Mesenchymal stem cell (in vitro differentiated cells and primary cell): ENCODE measurements at regions not wholly inside any gene's neighbourhood (a gene's known extent, or its start where the extent isn't known, plus 50 kb on each side); places are given as distances from the start of the nearest gene placed in this dataset.
A peak's percentile ranks its signal among the peaks of the same experiment; 100 is the strongest.
"Not testable (repeated sequence)": the region's sequence is repeated elsewhere in the genome, so short reads cannot be mapped to it uniquely, and the experiment has no call there.

Source experiments
- DNase-seq: peaks from one replicate; pipeline ENCODE4 v3.0.0-alpha.2; 2013
- H2AFZ ChIP-seq: one replicate; pipeline ENCODE4 v1.6.1; 2013; ENCODE audit warnings: low read depth, mild to moderate bottlenecking, control low read depth, inconsistent platforms, low read length, moderate library complexity
- H2AK5ac ChIP-seq: 2 replicates; pipeline ENCODE4 v1.6.1; 2013; ENCODE audit warnings: low read length, moderate library complexity, mild to moderate bottlenecking, inconsistent platforms; ENCODE audit not compliant: severe bottlenecking
- H2BK120ac ChIP-seq: one replicate; pipeline ENCODE4 v1.6.1; 2013; ENCODE audit warnings: low read depth, mild to moderate bottlenecking, inconsistent platforms, low read length, moderate library complexity
- H2BK12ac ChIP-seq, 2 experiments: one replicate each; pipeline ENCODE4 v1.6.1; 2013; ENCODE audit warnings: inconsistent platforms in 2 of 2, low read length in 2 of 2, mild to moderate bottlenecking in 2 of 2, moderate library complexity in 2 of 2, control low read depth in 1 of 2
- H2BK15ac ChIP-seq: one replicate; pipeline ENCODE4 v1.6.1; 2013; ENCODE audit warnings: mild to moderate bottlenecking, low read depth, inconsistent platforms; ENCODE audit not compliant: poor library complexity, severe bottlenecking
- H2BK5ac ChIP-seq: 2 replicates; pipeline ENCODE4 v1.6.1; 2013; ENCODE audit warnings: low read depth, mild to moderate bottlenecking, low read length, control low read depth, inconsistent platforms; ENCODE audit not compliant: poor library complexity, severe bottlenecking
- H3K14ac ChIP-seq, 2 experiments: one replicate each; pipeline ENCODE4 v1.6.1; 2013; ENCODE audit warnings: inconsistent platforms in 2 of 2, low read length in 2 of 2, control low read depth in 1 of 2, mild to moderate bottlenecking in 1 of 2, moderate library complexity in 1 of 2
- H3K18ac ChIP-seq, 2 experiments: one replicate each; pipeline ENCODE4 v1.6.1; 2013; ENCODE audit warnings: inconsistent platforms in 2 of 2, low read length in 2 of 2, control low read depth in 1 of 2, low read depth in 1 of 2, mild to moderate bottlenecking in 1 of 2
- H3K23ac ChIP-seq, 2 experiments: one replicate each; pipeline ENCODE4 v1.6.1; 2013; ENCODE audit warnings: inconsistent platforms in 2 of 2, low read length in 2 of 2, mild to moderate bottlenecking in 2 of 2, moderate library complexity in 2 of 2, control low read depth in 1 of 2
- H3K27ac ChIP-seq: 2 replicates; pipeline ENCODE4 v1.5.1; 2013; ENCODE audit warnings: mild to moderate bottlenecking, moderate library complexity, low read length, control low read depth, inconsistent platforms; ENCODE audit not compliant: poor library complexity, severe bottlenecking
- H3K27me3 ChIP-seq, 2 experiments: 2 replicates each; pipeline versions ENCODE4 v1.6.1 to v1.7.0; 2013; ENCODE audit warnings: low read length in 2 of 2, mild to moderate bottlenecking in 2 of 2, moderate library complexity in 2 of 2, control low read depth in 1 of 2, inconsistent platforms in 1 of 2; ENCODE audit not compliant: control insufficient read depth in 1 of 2, insufficient read depth in 1 of 2
- H3K36me3 ChIP-seq, 2 experiments: 2 replicates each; pipeline versions ENCODE4 v1.6.1 to v1.7.0; 2013; ENCODE audit warnings: low read length in 2 of 2, control low read depth in 1 of 2, inconsistent platforms in 1 of 2, low read depth in 1 of 2, mild to moderate bottlenecking in 1 of 2; ENCODE audit not compliant: insufficient read depth in 2 of 2, control insufficient read depth in 1 of 2
- H3K4ac ChIP-seq, 2 experiments: one replicate each; pipeline ENCODE4 v1.6.1; 2013; ENCODE audit warnings: inconsistent platforms in 2 of 2, low read length in 2 of 2, mild to moderate bottlenecking in 2 of 2, moderate library complexity in 2 of 2, control low read depth in 1 of 2, low read depth in 1 of 2
- H3K4me1 ChIP-seq: 2 replicates; pipeline ENCODE4 v1.6.1; 2013; ENCODE audit warnings: low read depth, low read length, control low read depth; ENCODE audit not compliant: control insufficient read depth, insufficient read depth
- H3K4me2 ChIP-seq: 2 replicates; pipeline ENCODE4 v1.6.1; 2013; ENCODE audit warnings: low read length, mild to moderate bottlenecking, inconsistent platforms; ENCODE audit not compliant: poor library complexity, severe bottlenecking
- H3K4me3 ChIP-seq, 2 experiments: 2 replicates each; pipeline versions ENCODE4 v1.5.1 to v1.7.0; 2013; ENCODE audit warnings: low read length in 2 of 2, mild to moderate bottlenecking in 2 of 2, control low read depth in 1 of 2, low read depth in 1 of 2; ENCODE audit not compliant: insufficient read depth in 1 of 2
- H3K79me1 ChIP-seq: replicated peaks from 2 replicates; pipeline ENCODE4 v1.6.1; 2013; ENCODE audit warnings: mild to moderate bottlenecking, control low read depth, low read length, inconsistent platforms; ENCODE audit not compliant: poor library complexity, severe bottlenecking
- H3K9ac ChIP-seq: 2 replicates; pipeline ENCODE4 v1.7.0; 2013; ENCODE audit warnings: mild to moderate bottlenecking, low read length, moderate library complexity
- H3K9me3 ChIP-seq: 2 replicates; pipeline ENCODE4 v1.7.0; 2013; ENCODE audit warnings: mild to moderate bottlenecking, low read length; ENCODE audit not compliant: control insufficient read depth
- H4K8ac ChIP-seq: one replicate; pipeline ENCODE4 v1.6.1; 2013; ENCODE audit warnings: inconsistent platforms, mild to moderate bottlenecking, low read length, moderate library complexity
- H4K91ac ChIP-seq: one replicate; pipeline ENCODE4 v1.6.1; 2013; ENCODE audit warnings: mild to moderate bottlenecking, low read length, inconsistent platforms
- WGBS: methylation state at CpG from one replicate; pipeline ENCODE4 v1.1.7; 2013; ENCODE audit warnings: mixed read lengths; 5-methylcytosine and 5-hydroxymethylcytosine counted together

DNA sequence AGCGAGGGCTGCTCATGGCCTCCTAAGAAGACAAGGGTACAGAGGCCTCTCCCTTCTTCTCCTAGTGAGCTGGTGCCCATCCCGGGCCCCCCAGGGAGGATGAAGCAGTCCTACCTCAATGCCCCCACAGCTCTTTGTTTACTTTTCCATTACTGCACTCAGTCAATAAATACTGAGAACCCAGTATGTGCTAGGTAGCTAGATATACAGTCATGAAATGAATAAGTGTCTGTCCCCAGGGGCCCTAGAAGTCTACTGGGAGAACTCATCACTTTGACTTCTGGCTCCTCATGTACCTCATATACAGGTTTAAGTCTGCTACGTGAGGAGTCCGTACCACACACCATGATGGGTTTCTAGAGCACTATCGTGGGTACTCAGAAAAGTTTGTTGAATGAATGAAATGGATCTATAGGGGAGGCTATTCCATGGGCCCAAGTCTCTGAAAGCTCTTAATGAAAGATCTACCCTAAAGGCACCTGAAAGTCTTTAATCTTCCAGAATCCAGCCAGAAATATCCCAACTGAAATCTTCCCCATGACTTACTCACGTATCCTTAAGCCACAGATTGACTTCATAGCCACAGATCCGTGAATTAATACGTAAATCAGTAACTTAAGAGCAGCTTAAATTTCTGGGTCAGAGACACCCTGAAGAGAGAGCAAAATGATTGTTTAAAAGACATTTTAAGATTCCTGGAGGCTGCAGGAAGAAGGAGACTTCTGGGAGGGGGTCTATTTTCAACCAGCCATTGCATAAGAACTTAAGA is 51.6 kb upstream of the POMP start:
- 100% methylated on average over 6 of the region's 8 CpGs for WGBS

DNA sequence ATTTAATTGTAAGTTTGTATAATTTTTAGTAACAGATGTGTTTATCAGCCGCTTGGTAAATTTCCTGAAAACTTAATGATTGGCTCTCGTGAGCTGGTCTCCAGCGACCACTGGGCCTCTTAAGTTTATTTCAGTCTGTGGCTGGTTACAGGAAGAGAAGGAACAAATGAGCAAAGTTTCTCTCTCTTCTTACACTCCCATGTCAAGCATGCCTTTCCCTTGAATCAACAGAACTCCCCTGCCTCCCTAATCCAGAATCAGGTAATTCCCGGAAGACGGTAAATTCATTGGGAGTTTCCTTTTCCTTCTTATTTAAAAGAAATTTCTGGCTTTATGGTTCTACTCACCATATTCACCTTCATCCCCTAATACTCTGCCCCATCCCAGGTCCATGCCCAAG is 52.5 kb upstream of the POMP start:
- Histone ChIP-seq H2BK5ac (no peak overlapping the region), H2AFZ (no peak overlapping the region), H3K9me3 (no peaks in the 10 kb centered on the region), H3K18ac (no peak overlapping the region), H3K4ac (no peak overlapping the region), H3K27ac (no peak overlapping the region), H3K4me2 (no peak overlapping the region), H2BK12ac (no peak overlapping the region), H2AK5ac (no peak overlapping the region), H3K79me1 (no peaks in the 10 kb centered on the region), H2BK120ac (no peak overlapping the region), H2BK15ac (no peak overlapping the region), H3K9ac (no peak overlapping the region), H3K27me3 (peaks cover 0 to 9% of the 10 kb centered on the region in 2 experiments), H3K14ac (no peak overlapping the region), H4K8ac (no peak overlapping the region), H3K4me3 (no peak overlapping the region), H3K23ac (no peak overlapping the region), H4K91ac (no peak overlapping the region), H3K36me3 (no peaks in the 10 kb centered on the region), H3K4me1 (peaks cover 9% of the 10 kb centered on the region)
- DNase-seq, result peak; percentile 39
- 44% methylated on average over 5 of the region's 5 CpGs for WGBS

More for the DNA sequence above, 51.6 kb upstream of the POMP start:
- Histone ChIP-seq H3K14ac (no peak overlapping the region), H3K27ac (no peak overlapping the region), H3K79me1 (no peaks in the 10 kb centered on the region), H2BK12ac (no peak overlapping the region), H2BK5ac (no peak overlapping the region), H3K36me3 (no peaks in the 10 kb centered on the region), H3K18ac (no peak overlapping the region), H3K4me1 (peaks cover 10% of the 10 kb centered on the region), H3K9me3 (no peaks in the 10 kb centered on the region), H3K4me2 (no peak overlapping the region), H2AFZ (no peak overlapping the region), H3K9ac (no peak overlapping the region), H3K4me3 (no peak overlapping the region), H2AK5ac (no peak overlapping the region), H3K27me3 (peaks cover 0 to 9% of the 10 kb centered on the region in 2 experiments), H3K23ac (no peak overlapping the region), H4K91ac (no peak overlapping the region), H2BK15ac (no peak overlapping the region), H4K8ac (no peak overlapping the region), H3K4ac (peak overlapping the region in 1 of 2 experiments; percentile 16), H2BK120ac (no peak overlapping the region)
- no peak for DNase-seq

GRCh38 chr13:28605147-28605546 is 53.8 kb upstream of the POMP start:
- H3K9ac ChIP-seq, H3K79me1 ChIP-seq, H2AFZ ChIP-seq, H2BK120ac ChIP-seq, H2BK12ac ChIP-seq, H3K9me3 ChIP-seq, H3K14ac ChIP-seq, H3K18ac ChIP-seq, H4K91ac ChIP-seq, H3K23ac ChIP-seq, H4K8ac ChIP-seq, H3K36me3 ChIP-seq, H3K4me1 ChIP-seq, H2AK5ac ChIP-seq, H3K27me3 ChIP-seq, H2BK15ac ChIP-seq, DNase-seq, H3K4ac ChIP-seq, H3K4me2 ChIP-seq, H3K4me3 ChIP-seq, H3K27ac ChIP-seq, H2BK5ac ChIP-seq: not testable (repeated sequence)
- WGBS, result no CpG with 5 or more reads among the region's 3 CpGs

DNA sequence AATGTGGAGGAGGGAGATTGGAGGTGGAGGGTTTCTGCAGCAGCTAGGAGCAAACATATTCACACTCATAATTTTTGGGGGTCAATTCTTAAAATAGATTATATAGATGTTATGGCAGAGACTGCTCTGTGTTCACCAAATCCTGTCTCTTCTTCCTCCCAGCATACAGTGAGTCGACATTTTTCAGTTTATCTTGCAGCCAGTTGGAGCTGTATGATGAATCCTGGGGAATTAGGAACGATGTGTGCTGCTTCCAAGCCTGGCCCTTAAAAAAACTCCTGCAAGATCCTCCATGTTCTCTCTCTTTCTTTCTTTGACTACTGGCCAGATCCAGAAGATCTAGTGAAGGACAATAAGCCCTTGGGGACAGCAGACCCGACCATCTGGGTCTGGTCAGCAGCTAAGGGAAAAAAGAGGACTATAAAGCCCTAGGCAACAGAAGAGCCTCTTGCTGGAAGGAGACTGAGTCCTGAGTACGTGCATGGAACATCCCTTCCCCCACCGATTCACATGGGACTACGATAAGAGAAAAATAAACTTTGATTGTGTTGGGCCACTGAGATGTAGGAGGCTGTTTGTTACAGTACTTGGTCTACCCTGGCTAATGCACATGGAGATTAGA is 55.8 kb upstream of the POMP start:
- Histone ChIP-seq H2BK15ac (no peak overlapping the region), H4K8ac (peak overlapping the region; percentile 66), H2AFZ (no peak overlapping the region), H3K4me1 (peaks cover 6% of the 10 kb centered on the region), H3K4ac (no peak overlapping the region), H3K9me3 (peaks cover 5% of the 10 kb centered on the region), H3K14ac (no peak overlapping the region), H2AK5ac (no peak overlapping the region), H2BK12ac (peak overlapping the region in 1 of 2 experiments; percentile 69), H3K36me3 (no peaks in the 10 kb centered on the region), H3K79me1 (no peaks in the 10 kb centered on the region), H3K4me2 (no peak overlapping the region), H3K23ac (no peak overlapping the region), H2BK5ac (no peak overlapping the region), H2BK120ac (no peak overlapping the region), H3K27ac (no peak overlapping the region), H3K27me3 (peaks cover 3 to 9% of the 10 kb centered on the region in 2 experiments), H4K91ac (no peak overlapping the region), H3K18ac (peak overlapping the region; percentile 63 to 70), H3K9ac (no peak overlapping the region), H3K4me3 (no peak overlapping the region)
- 74% methylated on average over 6 of the region's 6 CpGs for WGBS
- DNase-seq, result no peak
